Endothelial cell of umbilical vein (primary cell): ENCODE measurements at regions not wholly inside any gene's neighbourhood (a gene's known extent, or its start where the extent isn't known, plus 50 kb on each side); places are given as distances from the start of the nearest gene placed in this dataset.

ENCODE experiments used
- CTCF ChIP-seq, 2 donors: IDR thresholded peaks; 1 replicate in 1 of 2; 2 replicates in 1 of 2; pipeline ENCODE4 v1.5.1; 2011; ENCODE audit warnings: low read length in 2 of 2, mild to moderate bottlenecking in 2 of 2, moderate library complexity in 2 of 2, control low read depth in 1 of 2, inconsistent platforms in 1 of 2, low read depth in 1 of 2; ENCODE audit not compliant: insufficient read depth in 1 of 2; ENCODE audit errors: extremely low read depth in 1 of 2
- EZH2 ChIP-seq: IDR thresholded peaks from 2 replicates; pipeline ENCODE4 v1.6.1; 2012; ENCODE audit warnings: borderline replicate concordance, low read depth, mild to moderate bottlenecking, moderate library complexity, low read length, inconsistent platforms; ENCODE audit not compliant: severe bottlenecking
- FOS ChIP-seq: IDR thresholded peaks from 2 replicates; pipeline ENCODE4 v1.6.1; 2011; ENCODE audit warnings: mild to moderate bottlenecking, low read length, moderate library complexity, borderline replicate concordance; ENCODE audit not compliant: insufficient read depth
- GATA2 ChIP-seq: IDR thresholded peaks from 2 replicates; pipeline ENCODE4 v1.7.0; 2011; ENCODE audit warnings: low read depth, mild to moderate bottlenecking, moderate library complexity, mixed read lengths, low read length; ENCODE audit not compliant: insufficient read length, insufficient read depth
- MAX ChIP-seq: IDR thresholded peaks from 2 replicates; pipeline ENCODE4 v1.6.1; 2011; ENCODE audit not compliant: insufficient read depth, insufficient read length
- POLR2A ChIP-seq: IDR thresholded peaks from 2 replicates; pipeline ENCODE4 v1.6.1; 2012; ENCODE audit warnings: low read depth, mild to moderate bottlenecking, control low read depth, low read length
- POLR2AphosphoS5 ChIP-seq: IDR thresholded peaks from 2 replicates; pipeline ENCODE4 v1.6.1; 2012; ENCODE audit warnings: low read depth, mild to moderate bottlenecking, control low read depth, low read length, moderate library complexity; ENCODE audit not compliant: insufficient read depth

GRCh38 chr14:53766601-53767000, 190.0 kb downstream of the BMP4 start:
- no peak for TF ChIP-seq CTCF (IDR thresholded peaks at IDR 0.05; ENCODE audit: extremely low read depth in 1 of 2, insufficient read depth in 1 of 2, low read depth in 1 of 2, low read length in 2 of 2)
- TF ChIP-seq POLR2AphosphoS5: no peak
- no peak for TF ChIP-seq EZH2
- no peak for TF ChIP-seq POLR2A
- no peak for TF ChIP-seq GATA2
- no peak for TF ChIP-seq FOS
- TF ChIP-seq MAX: no peak
